ENCODE measurements at regions not wholly inside any gene's neighbourhood (a gene's known extent, or its start where the extent isn't known, plus 50 kb on each side); places are given as distances from the start of the nearest gene placed in this dataset.

DNA sequence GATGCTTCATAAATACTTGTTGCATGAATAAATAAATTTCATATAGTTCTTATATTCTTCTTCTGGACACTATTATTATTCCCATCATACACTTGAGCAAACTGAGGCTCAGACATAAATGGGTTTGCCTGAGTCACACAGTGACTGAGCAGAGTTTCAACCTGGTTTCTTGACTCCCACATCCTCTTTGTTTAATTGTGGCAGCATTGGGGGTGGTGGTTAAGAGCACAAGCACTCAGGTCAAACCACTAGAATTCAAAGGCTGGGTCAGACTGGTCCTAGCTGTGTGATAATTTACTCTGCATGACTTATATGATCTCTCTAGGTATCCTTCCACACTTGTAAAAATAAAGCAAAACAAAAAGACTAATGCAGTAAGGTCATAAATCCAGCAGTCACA is 274.9 kb upstream of the SRRM4 start:
- DNase-seq: no peak

DNA sequence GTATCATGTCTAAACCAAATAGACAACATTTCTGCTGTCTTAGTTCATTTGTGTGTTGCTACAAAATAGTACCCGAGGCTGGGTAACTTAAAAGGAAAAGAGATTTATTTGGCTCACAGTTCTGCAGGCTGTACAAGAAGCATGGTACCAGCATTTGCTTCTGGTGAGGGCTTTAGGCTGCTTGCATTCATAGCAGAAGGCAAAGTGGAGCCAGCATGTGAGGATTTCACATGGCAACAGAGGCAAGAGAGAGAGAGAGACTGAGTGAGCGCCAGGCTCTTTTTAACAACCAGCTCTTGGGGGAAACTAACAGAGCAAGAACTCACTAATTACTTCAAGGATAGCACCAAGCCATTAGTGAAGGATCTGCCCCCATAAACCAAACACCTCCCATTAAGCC is 271.4 kb upstream of the SRRM4 start:
- DNase-seq: no peak

DNA sequence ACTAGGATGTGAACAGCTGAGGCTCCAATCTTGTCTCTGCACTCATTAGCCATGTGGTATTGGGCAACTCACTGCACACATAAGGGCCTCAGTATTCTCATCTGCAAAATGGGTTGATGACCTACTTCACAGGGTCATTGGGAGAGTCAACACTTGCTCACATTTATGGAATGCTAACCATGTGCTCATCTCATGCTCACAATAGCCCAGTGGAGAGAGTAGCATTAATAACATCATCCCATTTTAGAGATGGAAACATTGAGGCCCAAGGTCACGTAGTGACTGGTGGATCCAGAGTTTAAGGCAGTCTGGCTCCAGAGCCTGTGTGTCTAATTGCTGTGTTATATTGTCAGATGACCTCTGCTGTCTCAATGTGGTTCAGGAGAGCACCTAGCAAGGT is 270.2 kb upstream of the SRRM4 start:
- DNase-seq: no peak

DNA sequence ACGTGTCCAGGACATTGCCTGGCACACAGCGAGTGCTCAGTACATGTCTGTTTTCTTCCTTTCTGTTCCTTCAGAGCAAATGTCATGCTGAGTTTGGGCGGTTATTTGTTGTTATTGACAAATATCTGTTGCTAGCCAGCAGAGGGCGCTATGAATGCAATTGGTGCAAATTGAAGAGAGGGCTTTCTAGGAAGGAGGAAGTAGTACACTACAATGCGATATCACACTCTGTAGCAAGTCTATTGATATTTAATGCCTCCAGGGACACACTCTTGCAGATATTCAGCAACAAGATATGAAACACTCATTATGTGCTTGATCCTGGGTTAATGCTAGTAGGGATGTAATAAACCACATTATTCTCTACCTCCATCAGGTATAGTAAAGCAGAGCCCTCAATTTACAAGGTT is 267.3 kb upstream of the SRRM4 start:
- DNase-seq: peak; percentile 48

DNA sequence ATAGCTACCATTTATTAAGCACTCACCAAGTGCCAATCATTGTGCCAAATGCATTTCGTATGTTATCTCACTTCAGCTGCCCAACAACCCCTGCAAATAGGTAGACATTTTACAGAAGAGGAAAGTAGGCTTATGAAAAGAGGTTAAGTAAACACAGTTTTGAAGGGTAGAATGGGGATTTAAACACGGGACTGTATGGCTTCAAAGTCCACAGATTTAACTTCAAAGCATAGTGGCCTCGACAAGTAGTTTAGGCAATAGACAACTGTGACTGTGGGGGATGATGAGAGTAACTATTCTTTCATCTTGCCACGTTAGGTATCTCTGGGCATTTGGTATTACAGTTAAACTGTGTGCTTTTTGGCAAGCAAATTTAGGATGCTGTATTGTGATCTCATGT is 266.8 kb upstream of the SRRM4 start:
- no peak for DNase-seq

- no peak for DNase-seq
These were observed 265.7 kb upstream of the SRRM4 start for GRCh38 chr12:118715647-118716046.

- no peak for DNase-seq
These were observed 254.0 kb upstream of the SRRM4 start for GRCh38 chr12:118727196-118727978.

DNA sequence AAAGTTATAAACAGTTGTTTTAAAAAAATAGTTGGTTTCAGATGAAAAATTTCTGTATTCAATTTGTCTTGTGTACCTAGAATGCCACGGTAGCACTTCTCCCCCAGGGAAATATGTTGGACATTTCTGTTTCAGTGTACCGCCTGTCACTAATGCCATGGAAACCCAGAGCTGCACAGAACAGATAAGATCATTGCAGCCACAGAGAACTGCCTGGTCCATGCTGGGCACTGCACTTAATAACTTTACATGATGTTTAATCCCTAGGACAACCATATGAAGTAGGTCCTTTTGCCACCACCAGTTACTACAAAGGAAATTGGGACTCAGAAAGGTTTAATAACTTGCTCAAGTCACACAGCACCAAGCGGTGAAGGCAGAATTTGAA is 253.4 kb upstream of the SRRM4 start:
- no peak for DNase-seq

- no peak for DNase-seq
These were observed 247.1 kb upstream of the SRRM4 start for GRCh38 chr12:118734266-118734665.

DNA sequence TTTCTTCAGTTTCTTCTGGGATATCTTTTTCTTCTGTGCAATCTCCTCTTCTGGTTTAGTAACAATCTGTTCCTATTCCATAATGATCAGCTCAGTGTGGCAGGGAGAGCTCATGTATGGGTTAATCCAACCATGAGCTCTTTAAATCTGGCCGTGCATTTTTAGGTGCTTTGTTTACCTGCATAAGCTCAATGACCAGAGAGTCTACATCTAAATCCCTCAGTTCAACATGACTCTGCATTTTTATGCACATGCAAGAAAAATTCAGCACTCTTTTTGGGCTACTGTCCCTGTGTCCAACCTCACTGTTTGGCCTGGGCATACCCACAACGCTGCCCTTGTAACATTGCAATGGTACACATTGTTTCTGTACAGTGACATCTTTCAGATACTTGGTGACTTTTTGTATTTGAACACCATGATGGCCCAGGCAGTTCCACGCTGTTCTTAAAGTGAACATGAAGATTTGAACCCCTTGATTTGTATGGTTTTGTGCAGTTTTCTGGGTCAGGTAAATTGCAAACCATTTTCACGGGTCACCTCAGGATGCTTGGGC is 243.3 kb upstream of the SRRM4 start:
- DNase-seq: no peak

DNA sequence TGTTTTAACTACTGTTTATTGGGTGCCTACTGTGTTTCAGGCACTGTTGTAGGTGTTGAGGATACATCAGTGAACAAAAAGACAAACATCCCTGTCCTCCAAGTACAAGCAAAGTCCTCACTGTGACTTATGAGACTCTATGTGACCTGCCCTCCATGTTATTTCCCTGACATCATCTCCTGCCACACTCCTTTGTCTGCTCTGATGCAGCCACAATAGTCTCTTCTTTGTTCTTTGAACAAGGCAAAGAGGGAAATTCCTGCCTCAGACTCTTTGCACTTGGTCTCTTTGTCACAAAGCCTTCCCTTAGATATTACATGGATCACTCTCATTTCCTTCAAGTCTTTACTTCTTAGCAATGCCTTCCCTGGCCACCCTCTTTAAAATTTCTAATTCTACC is 240.1 kb upstream of the SRRM4 start:
- no peak for DNase-seq

GRCh38 chr12:118742431-118742830 is 238.9 kb upstream of the SRRM4 start:
- no peak for DNase-seq

GRCh38 chr12:118743896-118744700 is 237.2 kb upstream of the SRRM4 start:
- no peak for DNase-seq

DNA sequence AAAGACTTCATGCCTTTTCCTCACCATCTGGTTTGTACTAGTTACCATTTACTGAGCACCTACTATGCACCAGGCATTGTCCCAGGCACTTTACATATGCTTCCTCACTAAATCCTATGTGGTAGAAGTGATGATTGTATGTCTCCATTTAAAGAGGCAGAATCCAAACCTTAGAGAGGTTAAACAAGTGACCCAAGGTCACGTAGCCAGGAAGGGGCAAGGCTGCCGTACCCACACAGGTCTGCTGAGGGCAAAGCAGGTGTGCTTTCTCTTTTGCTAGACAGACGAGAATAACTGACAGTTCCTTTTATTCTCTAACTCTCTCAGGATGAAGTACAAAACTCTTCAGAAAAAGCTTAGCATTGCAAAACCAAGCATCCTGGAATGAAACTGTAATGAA is 235.2 kb upstream of the SRRM4 start:
- no peak for DNase-seq

DNA sequence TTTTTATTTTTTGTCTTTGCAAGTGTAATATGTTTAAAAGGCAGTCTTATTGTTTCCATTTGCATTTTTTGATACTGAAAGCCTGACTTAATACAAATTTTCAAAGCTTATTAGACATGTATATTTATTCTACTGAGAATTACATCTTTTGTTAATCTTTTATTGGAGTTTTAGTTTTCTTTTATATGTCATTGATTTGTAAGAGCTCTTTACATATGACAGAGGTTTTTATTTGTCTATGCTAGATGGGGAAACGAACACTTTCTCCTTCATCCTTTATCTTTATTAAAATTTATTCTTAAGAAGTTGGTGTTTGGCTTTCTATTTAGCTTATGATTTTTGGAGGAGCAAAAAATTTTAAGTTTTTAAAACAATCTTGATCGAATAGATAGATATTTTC is 234.4 kb upstream of the SRRM4 start:
- no peak for DNase-seq

DNA sequence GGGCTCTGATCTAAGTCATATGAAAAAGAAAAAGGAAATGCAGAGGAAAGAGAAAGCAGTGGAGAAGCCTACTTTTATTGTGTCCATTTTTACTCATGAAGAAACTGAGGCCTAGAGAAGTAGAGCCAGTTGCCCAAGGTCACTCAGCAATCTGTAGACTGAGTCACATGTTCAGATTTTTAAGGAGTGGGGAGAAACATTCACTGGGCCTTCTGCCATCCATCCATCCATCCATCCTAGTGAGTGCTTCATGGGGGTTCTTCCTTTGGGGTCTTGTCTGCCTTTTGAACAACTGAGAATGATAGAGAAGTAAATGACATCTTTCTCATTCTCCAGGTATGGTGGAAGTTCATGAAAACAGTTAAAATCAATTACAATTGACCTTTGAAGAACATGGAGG is 233.6 kb upstream of the SRRM4 start:
- no peak for DNase-seq

GRCh38 chr12:118748478-118749380 is 232.6 kb upstream of the SRRM4 start:
- no peak for DNase-seq

DNA sequence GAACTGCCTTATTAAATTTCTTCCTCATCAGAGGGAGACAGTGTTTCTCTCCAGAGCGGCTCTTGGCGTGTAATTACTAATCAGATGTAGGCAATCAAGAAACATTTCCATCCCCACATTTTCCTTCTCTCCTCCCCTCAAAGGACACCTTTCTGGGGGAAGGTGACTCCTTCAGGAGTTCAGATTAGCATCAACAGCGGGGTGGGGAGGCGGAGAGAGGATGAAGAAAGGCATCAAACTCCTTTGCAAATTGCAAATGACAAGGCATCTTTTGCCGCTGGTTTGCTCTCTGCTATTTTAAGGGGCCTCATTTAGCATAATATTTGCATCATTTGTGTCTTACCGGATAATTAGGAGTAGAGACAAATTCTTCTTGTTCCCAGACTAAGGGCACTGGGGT is 231.7 kb upstream of the SRRM4 start:
- no peak for DNase-seq

DNA sequence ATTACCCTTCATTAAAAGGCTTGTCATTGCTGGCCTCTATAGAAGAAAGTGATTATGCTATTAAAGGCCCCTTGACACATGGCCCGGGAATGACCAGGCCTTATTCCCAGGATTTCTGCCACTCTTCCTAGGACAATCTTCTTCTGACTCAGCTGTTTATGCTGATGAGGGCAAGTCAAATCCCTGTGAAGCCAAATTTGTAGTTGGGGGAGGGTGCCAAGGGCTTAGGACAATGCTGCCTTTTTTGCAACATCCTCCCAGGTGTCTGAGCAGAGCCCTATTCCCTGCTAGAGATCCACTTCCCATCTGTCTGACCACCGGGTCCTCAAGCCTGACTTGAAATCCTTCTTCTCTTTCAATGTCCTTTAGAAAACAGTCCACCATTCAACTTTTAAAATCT is 230.7 kb upstream of the SRRM4 start:
- no peak for DNase-seq

GRCh38 chr12:118751355-118751754 is 230.0 kb upstream of the SRRM4 start:
- no peak for DNase-seq

GRCh38 chr12:118760623-118761022 is 220.7 kb upstream of the SRRM4 start:
- no peak for DNase-seq

GRCh38 chr12:118763234-118763633 is 218.1 kb upstream of the SRRM4 start:
- no peak for DNase-seq
